Lower leg skin (tissue), 3 donors: ENCODE measurements at regions not wholly inside any gene's neighbourhood (a gene's known extent, or its start where the extent isn't known, plus 50 kb on each side); places are given as distances from the start of the nearest gene placed in this dataset.

Experiments
- CTCF ChIP-seq, 3 donors: fragments of 450-650 bp; IDR thresholded peaks; one replicate each; pipeline ENCODE4 v1.5.1; 2016; ENCODE audit warnings: antibody characterized with exemption in 3 of 3, mild to moderate bottlenecking in 3 of 3, moderate library complexity in 2 of 3
- POLR2A ChIP-seq, 2 donors: fragments of 450-650 bp; IDR thresholded peaks; one replicate each; pipeline ENCODE4 v1.6.1; 2016 to 2017; ENCODE audit warnings: antibody characterized with exemption in 2 of 2, mild to moderate bottlenecking in 1 of 2, moderate library complexity in 1 of 2

- no peak for TF ChIP-seq CTCF (IDR thresholded peaks at IDR 0.05)
- TF ChIP-seq POLR2A (IDR thresholded peaks at IDR 0.05), result no peak
Measured at GRCh38 chr9:1254071-1254470, 203.9 kb downstream of the DMRT2 start.
